ENCODE measurements at regions not wholly inside any gene's neighbourhood (a gene's known extent, or its start where the extent isn't known, plus 50 kb on each side); places are given as distances from the start of the nearest gene placed in this dataset.
"Not testable (repeated sequence)": the region's sequence is repeated elsewhere in the genome, so short reads cannot be mapped to it uniquely, and the experiment has no call there.

GRCh38 chrX:85544609-85545008 lies 165.1 kb upstream of the POF1B start:
- BruUV-seq (replicated peaks): no TSS peak
- peak; percentile 38 for TF ChIP-seq CTCF (IDR thresholded peaks at IDR 0.05; ENCODE audit: unreplicated experiment)
- intact Hi-C loops (cut with micrococcal nuclease): loop anchor here (1.0 to 10.0 kb wide), 2 partner anchors 433 to 460 kb away; no protein-coding TSS in a partner anchor
- Mint-ChIP-seq H3K4me1 (ENCODE audit: insufficient read depth, unreplicated experiment) (no peaks in the 10 kb centered on the region), H3K9me3 (ENCODE audit: unreplicated experiment) (no peaks in the 10 kb centered on the region), H3K4me3 (ENCODE audit: unreplicated experiment) (no peak overlapping the region), H3K27ac (ENCODE audit: low read depth, unreplicated experiment) (no peak overlapping the region), H3K36me3 (ENCODE audit: insufficient read depth, unreplicated experiment) (no peaks in the 10 kb centered on the region), H3K27me3 (ENCODE audit: insufficient read depth, unreplicated experiment) (peaks cover 12% of the 10 kb centered on the region)
- POLR2A ChIA-PET: no interaction called here
- CTCF ChIA-PET: interaction anchor here (0.6 to 1.7 kb wide), 9 partner anchors 29 to 460 kb away, joined by 3 to 9 read pairs (median 3); no protein-coding TSS in a partner anchor
- DNase-seq (ENCODE audit: unreplicated experiment): peak; percentile 8

- no peak overlapping the region for H3K27ac Mint-ChIP-seq (ENCODE audit: low read depth, unreplicated experiment)
- ChIA-PET CTCF (interaction anchor here (0.6 to 6.8 kb wide), 4 partner anchors 405 to 432 kb away, joined by 3 to 52 read pairs (median 8); no protein-coding TSS in a partner anchor), POLR2A (no interaction called here)
- H3K9me3 Mint-ChIP-seq (ENCODE audit: unreplicated experiment): no peaks in the 10 kb centered on the region
- no peak overlapping the region for H3K4me3 Mint-ChIP-seq (ENCODE audit: unreplicated experiment)
- TF ChIP-seq CTCF (IDR thresholded peaks at IDR 0.05; ENCODE audit: unreplicated experiment): no peak
- no peaks in the 10 kb centered on the region for H3K4me1 Mint-ChIP-seq (ENCODE audit: insufficient read depth, unreplicated experiment)
- no TSS peak for BruUV-seq (replicated peaks)
- DNase-seq (ENCODE audit: unreplicated experiment): no peak
- H3K36me3 Mint-ChIP-seq (ENCODE audit: insufficient read depth, unreplicated experiment): no peaks in the 10 kb centered on the region
- H3K27me3 Mint-ChIP-seq (ENCODE audit: insufficient read depth, unreplicated experiment): peaks cover 5% of the 10 kb centered on the region
- intact Hi-C loops (cut with micrococcal nuclease): loop anchor here (1.0 to 10.0 kb wide), 2 partner anchors 433 to 459 kb away; no protein-coding TSS in a partner anchor
These were observed 164.4 kb upstream of the POF1B start for GRCh38 chrX:85543866-85544265.

GRCh38 chrX:85529141-85529540 lies 149.7 kb upstream of the POF1B start:
- H3K9me3 Mint-ChIP-seq (ENCODE audit: unreplicated experiment); BruUV-seq (replicated peaks); POLR2A ChIA-PET; H3K4me1 Mint-ChIP-seq (ENCODE audit: insufficient read depth, unreplicated experiment); DNase-seq (ENCODE audit: unreplicated experiment); H3K4me3 Mint-ChIP-seq (ENCODE audit: unreplicated experiment); intact Hi-C loops (cut with micrococcal nuclease); H3K27ac Mint-ChIP-seq (ENCODE audit: low read depth, unreplicated experiment); H3K36me3 Mint-ChIP-seq (ENCODE audit: insufficient read depth, unreplicated experiment): not testable (repeated sequence)
- CTCF ChIA-PET: interaction anchor here (0.6 to 0.8 kb wide), 2 partner anchors 29 to 412 kb away, joined by 3 to 4 read pairs; no protein-coding TSS in a partner anchor
- peaks cover 23% of the 10 kb centered on the region for H3K27me3 Mint-ChIP-seq (ENCODE audit: insufficient read depth, unreplicated experiment)

GRCh38 chrX:85517994-85518718 lies 138.7 kb upstream of the POF1B start:
- intact Hi-C loops (cut with micrococcal nuclease): no loop called here
- POLR2A ChIA-PET: interaction anchor here (0.6 to 0.8 kb wide), 2 partner anchors 10 to 274 kb away, joined by 3 read pairs; no protein-coding TSS in a partner anchor

More at GRCh38 chrX:85517994-85518718, 138.7 kb upstream of the POF1B start:
- H3K27me3 Mint-ChIP-seq (ENCODE audit: insufficient read depth, unreplicated experiment): peaks cover 51% of the 10 kb centered on the region
- H3K9me3 Mint-ChIP-seq (ENCODE audit: unreplicated experiment): no peaks in the 10 kb centered on the region
- no peaks in the 10 kb centered on the region for H3K36me3 Mint-ChIP-seq (ENCODE audit: insufficient read depth, unreplicated experiment)
- H3K27ac Mint-ChIP-seq (ENCODE audit: low read depth, unreplicated experiment): no peak overlapping the region
- TF ChIP-seq CTCF (IDR thresholded peaks at IDR 0.05; ENCODE audit: unreplicated experiment): no peak
- H3K4me3 Mint-ChIP-seq (ENCODE audit: unreplicated experiment): no peak overlapping the region
- no TSS peak for BruUV-seq (replicated peaks)
- CTCF ChIA-PET: no interaction called here
- no peak for DNase-seq (ENCODE audit: unreplicated experiment)
- H3K4me1 Mint-ChIP-seq (ENCODE audit: insufficient read depth, unreplicated experiment): peaks cover 9% of the 10 kb centered on the region

Data from MCF 10A (cell line).